Stimulated activated CD8-positive, alpha-beta memory T cell treated with anti-CD3 and anti-CD28 coated beads, Interleukin-15, amount 100 ng/mL, for 24 hours (primary cell): ENCODE measurements at regions not wholly inside any gene's neighbourhood (a gene's known extent, or its start where the extent isn't known, plus 50 kb on each side); places are given as distances from the start of the nearest gene placed in this dataset.

Experiments used
- DNase-seq: peaks from one replicate; pipeline ENCODE4 v3.0.0-alpha.2; 2020; ENCODE audit warnings: low read depth

DNA sequence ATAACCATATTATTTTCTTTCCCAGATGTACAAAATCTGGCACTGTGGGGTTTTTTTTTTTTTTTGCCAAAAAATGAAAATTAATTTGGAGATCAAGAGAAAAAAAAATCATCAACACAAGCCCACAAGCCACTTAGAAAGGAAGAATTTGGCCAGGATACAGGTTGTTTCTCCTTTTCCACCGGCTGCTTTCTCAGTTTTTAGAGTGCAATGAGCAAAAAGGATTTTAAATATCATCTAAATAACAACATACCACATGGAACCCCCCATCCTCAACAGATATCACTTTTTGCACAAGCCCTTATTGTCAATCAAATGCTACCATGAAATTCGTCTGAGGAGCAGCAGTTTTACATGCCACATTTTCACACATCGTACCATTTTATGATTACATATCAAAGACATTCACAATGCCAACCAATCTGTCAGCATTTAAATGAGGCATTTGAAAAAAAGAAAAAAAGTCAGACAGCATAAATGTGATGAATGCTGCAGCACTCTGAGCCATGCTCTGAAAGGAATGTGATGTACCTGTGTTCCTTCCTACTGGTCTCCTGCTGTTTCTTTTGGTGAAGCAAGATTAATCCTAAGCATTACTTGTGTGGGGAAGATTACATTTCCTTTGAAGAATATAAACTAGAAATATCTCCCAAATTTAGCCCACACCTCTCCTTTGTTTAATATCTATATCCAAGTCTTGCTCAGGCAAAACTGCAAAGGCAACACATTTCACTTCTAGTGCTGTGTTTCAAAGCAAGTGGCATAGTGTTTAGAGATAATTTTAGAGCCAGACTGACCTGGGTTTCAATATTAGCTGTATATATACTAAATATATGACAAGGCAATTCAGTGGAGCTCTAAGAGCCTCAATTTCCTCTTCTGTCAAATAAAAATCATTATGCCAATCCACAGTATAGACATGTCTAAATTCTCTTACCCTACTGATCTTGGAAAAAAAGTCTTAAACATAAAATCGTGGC lies 391.3 kb downstream of the CMPK2 start:
- DNase-seq: no peak

DNA sequence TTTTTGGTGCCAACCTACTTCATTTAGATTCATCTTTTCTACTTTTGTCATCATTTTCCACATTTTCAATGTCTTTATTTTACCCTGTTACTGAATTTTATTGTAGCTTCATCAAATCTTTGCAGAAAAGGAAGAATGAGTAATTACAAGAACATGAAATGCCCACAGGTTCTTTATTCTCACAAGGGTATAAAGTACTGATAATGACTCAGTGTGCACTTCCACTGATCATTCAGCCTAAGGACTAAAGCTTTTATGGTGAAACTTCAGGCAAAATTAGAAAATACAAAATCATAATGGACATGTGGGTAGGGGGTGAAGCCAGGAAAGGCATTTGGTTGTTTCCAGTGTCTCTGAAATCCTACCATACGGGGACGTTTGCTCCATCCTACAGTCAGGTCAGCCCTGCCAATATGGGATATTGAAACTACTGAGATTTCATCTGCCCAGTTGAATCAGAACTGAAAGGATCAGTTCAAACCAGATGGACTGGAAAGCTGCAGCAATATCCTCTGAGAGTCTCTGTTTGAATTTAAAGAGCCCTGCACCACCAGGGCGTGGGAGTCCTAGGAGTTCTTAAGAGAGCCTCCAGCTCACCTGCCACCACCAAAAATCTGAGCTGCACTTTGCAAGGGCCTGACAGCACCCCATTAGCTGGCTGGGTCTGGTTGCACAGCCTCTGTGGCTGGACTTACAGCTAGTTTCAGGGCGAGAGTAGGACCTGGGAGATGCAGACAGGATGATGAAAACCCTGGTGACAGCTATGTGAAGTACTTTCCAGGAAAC lies 390.4 kb downstream of the CMPK2 start:
- DNase-seq: no peak

DNA sequence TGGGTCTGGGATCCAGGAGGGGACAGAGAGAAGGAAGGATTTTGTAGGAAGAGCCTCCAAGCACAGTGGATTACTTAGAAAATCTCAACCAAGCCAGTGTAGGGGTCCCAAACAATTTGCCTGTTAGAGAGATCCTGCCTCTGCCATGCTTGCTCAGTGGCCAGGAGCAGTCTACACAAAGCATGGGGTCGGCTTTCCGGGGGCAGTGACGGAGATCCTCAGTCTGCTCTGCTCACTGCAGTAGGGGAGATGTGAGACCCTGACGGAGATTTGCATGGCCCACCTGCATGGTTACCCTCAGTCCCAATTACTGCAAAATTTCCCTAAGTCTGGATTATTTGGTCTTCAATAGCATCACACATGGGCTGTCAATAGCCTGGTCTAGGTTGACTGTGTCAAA lies 385.2 kb downstream of the CMPK2 start:
- no peak for DNase-seq

DNA sequence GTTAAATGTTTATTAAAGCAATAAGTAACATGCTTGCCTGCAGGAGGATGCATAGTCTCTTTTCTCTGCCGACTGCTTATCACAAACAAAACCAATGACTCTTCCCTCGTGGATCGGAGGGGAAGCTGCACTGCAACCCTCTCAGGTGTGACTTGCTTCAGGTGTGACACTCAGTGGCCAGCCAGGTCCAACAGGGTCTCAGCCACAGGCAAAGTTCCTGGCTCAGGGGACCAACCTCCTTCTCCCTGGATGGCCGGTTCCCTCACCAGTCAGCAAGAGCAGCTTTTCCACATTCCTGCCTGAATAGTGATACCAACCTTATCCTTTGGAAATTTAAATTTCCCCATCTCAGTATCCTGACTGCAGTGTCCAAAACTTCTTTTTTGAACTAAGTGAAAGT lies 383.5 kb downstream of the CMPK2 start:
- DNase-seq: no peak

DNA sequence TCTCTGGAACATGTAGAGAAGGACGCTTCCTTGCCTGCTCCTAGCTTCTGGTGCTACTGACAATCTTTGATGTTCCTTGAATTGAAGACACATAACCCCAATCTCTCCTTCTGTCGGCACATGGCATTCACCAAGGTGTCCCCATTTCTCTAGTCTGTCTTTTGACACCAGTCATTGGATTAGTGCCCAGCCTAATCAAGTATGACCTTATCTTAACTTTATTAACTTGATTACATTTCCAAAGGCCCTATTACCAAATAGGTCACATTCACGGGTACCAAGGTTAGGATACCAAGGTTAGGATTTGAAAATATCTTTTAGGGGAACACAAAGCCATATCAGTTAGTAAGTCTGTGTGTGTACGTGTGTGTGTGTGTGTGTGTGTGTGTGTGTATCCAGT lies 377.9 kb downstream of the CMPK2 start:
- DNase-seq: no peak

DNA sequence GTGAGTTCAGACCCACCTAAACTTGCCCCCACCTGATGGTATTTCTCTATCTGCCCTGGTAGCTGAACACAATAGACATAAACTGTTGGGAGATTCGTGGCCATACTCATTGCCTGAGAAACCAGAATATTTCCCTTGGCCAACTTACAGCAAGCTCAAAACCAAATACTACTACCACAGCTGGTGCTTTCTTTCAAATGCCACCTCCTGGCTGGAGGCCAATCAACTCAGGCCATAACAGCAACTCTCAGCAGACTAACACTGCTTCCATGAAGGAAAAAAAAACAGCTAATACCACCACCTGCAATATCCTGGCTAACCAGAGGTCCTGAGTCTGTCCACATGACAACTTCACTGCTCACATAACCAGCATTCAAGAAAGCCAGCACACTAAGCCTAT lies 373.1 kb downstream of the CMPK2 start:
- DNase-seq: no peak

DNA sequence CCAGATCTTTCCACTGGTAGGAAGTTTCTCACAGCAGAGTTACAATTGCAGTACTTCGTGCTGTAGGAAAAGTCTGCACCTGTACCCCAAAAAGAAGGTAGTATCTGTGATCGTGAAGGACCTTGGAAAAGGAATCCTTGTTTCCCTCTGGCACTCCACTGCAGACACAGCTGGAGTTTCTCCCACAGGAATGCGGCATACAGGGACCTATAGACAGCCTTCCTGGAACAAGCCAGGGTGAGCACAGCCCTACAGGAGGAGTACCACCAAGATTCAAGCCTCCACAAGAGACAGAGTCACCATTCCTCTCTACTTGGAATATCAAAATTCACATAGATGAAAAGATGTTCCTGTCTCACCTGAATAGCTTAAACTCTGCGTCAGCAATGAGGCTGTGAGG lies 372.4 kb downstream of the CMPK2 start:
- no peak for DNase-seq

DNA sequence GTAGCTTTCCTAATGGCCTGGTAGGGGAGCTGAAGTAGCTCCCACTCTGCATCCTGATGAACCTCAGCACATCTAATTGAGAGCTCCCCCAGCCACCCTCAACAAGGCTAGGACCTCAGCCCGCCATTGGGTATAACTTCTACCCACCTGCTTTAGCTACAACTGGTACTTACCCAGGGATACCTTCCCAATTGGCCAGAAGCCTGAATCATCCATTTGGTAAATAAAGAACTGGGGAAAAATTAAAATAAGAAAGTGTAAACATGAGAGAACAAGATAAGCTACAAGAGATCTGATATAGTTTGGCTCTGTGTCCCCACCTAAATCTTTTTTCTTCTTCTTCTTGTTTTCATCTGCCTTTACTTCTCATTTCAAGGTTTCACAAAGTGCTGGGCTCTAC lies 372.0 kb downstream of the CMPK2 start:
- DNase-seq: no peak

DNA sequence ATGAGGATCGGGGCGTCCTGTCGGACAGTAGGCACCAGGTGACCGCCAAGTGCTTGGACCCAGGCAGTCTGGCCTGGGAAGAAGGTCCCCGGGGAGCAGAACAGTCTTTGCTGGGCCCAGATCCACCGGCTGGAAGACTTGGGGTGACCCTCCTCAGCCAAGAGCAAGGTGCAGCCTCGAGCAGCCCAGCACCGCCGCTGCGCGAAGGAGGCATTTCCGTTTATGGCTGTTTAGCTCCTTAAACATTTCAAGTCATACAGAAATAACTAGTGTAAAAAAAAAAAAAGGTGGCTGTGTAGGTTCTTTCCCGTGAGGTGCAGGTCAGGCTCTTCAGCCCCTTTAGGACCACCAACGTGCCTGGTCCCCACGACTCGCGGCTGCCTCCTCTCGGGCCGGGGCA lies 370.2 kb downstream of the CMPK2 start:
- DNase-seq: no peak

DNA sequence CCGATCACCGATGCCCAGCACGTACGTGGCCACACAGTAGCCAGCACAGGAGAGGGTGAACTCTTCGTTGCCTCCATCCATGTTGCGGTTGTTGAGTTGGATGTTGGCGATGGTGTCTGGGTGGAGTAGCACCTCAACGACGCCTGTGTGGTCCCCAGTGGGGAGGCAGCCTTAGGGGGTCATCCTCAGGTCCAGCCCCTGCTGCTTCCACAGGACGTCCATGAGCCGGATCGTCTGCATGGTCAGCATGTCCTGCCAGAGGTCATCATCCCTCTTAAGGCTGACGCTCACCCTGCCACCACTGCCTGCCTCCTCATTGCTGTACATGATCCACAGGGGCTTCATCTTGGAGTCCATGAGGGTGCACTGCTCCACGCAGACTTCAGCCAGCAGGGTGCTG lies 369.3 kb downstream of the CMPK2 start:
- DNase-seq: no peak

DNA sequence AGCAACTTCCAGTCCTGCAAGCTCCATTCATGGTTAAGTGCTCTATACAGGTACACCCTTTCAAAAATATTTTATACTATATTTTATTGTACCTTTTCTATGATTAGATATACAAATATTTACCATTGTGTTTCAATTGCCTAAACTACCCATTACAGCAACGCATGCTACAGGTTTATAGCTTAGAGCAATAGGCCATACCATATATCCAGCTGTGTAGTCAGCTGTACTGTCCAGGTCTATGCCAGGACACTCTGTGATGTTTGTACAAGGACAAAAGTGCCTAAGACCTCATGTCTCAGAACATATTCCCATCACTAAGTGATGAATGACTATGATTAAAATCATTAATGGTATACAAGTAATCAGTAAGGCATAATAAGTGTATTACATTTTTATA lies 368.7 kb downstream of the CMPK2 start:
- DNase-seq: no peak

DNA sequence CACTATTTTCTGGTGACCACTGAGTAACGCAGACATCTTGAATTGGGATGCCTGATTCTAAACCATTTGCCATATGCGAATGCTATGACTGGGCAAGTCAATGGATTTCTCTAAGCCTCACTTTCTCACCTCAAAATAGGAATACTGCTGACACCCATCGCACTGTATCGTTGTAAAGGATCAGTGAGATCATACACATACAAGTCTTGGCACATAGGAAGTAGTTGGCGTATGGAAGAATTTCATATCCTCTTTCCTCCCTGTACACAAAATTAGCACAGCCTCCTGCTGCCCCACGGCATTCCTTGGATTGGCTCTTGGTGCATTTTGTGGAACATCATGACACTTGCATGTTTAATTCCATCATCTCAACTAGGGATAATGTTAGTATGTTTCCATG lies 366.9 kb downstream of the CMPK2 start:
- DNase-seq: no peak

DNA sequence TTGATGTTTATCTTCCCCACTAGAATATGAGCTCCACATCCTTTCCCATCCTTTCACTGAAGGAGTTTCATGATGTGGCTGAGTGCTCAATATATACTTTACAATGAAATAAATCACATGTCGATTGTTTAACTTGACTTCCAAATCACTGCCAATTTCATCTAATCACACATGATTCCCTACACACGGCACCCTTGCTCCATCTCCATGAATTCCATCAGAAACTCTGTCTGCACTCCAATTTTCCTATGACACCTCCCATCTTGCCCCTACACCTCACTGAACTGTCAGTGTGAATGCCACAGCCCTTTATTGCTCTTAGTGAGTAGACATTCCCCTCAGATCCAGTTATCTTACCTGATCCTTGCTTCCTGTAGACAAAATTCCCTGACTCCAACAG lies 366.0 kb downstream of the CMPK2 start:
- no peak for DNase-seq

DNA sequence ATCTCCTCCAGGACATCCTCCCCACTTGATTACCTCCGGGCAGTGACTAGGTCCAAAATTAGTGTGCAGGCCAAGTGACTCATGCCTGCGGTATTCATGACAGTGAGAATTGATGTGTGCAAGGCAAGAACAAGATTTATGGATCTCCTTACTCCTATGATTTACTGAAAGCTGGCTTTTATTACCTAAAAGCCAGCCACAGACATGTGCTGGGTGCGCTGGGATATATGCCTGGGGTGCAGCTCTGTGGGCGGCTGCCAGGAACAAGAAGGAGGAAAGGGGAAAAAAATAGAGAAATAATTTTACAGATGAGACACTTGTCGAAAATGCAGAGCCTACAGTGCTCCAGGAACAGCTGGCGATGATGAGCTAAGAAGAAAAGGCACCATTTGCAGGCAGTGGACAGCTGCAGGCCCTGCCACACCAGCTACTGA lies 359.3 kb downstream of the CMPK2 start:
- no peak for DNase-seq

DNA sequence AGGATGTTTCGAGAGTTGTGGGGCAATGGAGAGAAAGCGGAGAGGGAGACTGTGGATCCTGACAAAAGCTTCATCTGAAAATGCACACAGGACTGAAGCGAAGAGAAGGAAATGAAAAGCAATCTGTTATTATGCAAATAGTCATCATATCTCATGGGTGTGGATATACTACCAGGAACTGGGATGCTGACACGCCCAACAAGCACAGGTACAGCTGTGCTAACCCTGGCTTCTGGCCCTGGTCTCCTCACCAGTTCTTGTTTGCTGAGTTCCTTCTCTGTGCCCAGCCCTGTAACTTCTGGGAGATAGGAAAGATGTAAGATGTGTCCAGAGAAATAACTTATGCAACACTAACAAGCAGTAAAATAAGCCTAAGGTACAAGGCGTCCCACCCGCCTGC lies 358.8 kb downstream of the CMPK2 start:
- DNase-seq: no peak

DNA sequence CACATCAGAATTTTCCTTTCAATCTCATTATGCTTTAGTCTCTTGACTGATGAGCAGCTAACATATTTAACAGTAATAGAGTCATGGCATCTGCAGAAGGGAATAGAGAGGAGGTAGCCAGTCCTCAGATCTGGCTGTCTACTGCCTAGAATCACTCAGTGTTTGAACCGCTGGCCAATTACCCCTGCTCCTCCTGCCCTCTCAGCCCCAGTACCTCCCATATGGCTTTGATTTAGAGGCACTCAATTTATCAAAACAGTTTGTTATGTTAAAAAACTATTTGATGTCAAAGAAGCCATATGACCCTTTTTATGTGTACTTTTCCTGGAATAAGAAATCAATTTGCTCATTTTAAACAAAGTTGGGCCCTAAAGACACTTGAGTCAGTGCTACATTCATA lies 355.2 kb downstream of the CMPK2 start:
- no peak for DNase-seq

DNA sequence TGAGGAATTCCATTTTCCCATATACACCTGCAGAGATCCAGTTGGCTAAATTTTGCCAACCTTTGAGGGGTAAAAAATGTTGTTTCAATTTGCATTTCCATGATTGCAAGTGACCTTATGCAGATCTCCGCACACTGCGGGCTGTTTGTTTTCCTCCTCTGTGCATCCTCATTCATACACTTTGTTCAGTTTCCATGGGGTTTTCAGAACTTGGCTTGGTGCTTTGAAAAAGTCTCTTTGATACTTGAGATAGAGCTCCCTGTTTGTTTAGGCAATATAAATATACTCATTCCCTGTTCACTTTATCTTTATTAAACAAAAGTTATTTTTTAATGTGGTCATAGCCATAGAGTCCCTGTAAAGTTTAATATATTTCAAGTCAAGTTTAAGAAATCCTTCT lies 353.1 kb downstream of the CMPK2 start:
- no peak for DNase-seq

DNA sequence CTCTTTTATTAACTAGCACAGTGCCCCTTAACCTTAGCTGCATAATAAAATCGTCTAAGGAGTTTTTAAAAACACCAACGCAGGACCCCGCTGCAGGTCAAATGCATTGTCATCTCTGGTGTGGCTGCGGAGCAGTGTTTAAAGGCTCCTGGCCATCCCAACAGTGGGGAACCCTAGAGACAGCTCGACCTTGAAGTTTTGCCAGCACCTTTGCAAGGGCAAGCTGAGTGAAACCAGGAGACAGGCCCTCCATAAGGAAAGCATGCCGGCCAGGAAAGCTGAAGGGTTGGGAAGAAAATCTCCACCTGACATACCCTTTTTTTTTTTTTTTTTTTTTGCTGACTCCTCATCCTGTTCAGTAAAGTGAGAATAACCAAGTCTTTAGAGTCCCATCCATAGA lies 349.0 kb downstream of the CMPK2 start:
- DNase-seq: no peak

DNA sequence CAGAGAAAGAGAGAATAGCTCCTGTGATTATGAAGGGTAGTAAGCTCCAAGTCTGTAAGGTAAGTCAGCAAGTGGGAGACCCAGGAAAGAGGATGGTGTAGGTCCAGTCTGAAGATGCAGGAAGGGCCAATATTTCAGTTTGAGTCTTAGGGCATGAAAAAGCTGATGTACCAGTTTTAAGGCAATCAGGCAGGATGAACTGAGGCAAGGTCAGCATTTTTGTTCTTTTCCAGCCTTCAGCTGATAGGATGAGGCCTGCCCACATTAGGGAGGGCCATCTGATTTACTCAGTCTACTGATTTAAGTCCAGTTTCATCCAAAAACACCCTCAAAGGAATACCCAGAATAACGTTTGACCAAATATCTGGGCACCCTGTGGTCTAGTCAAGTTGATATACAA lies 347.3 kb downstream of the CMPK2 start:
- no peak for DNase-seq

DNA sequence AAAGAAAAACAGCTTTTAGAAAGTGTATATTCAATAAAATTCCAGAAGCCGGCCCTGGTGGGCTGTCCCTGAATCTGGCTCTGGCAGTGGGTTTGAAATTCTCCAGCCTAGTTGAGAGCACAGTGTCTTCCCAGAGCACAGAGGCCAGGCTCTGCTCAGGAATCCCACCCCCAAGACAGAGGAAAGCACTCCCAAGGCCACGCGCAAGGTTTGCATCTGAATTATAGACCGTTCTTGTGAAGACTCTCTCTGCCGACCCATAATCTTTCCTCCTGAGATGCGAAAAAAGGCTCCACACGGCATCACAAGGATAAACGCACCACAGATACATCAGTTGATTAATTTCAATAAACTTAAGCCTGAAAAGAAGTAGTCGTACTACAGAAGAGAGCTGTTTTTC lies 342.2 kb downstream of the CMPK2 start:
- DNase-seq: no peak

DNA sequence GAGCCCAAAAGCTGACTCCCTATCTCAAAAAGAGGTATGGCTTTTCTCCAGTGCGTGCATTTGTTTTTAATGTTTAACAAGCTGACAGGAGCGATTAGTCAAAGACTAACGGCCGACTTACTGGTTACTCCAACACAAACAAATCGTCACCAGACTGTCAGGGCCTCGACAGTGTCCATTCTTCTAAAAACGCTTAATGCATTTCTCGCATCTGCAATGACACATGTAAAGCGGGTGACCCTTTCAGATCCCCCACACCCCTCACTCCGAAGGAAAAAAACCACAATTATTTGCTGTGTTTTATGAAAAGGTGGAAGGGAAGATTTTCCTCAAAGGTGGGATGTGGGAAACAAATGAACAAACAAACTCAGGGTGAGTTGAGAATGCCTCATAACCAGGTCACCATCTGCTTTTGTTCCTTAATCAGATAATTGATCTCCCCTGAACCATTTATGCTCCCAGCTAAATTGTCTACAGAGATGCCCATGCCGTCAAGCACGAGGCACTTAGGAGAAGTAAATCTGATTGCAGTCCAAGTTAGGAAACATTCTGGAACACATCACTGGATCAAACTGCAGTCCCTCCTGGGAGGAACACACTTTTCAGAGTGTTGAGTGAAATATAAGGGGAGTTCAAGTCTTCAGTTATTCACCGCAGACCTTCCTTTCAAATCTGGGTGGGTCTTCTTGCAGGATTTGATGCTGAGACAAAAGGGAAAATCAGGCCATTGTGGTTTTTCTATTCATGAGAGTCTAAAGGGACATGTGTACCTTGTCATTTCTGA lies 340.8 kb downstream of the CMPK2 start:
- DNase-seq: no peak

DNA sequence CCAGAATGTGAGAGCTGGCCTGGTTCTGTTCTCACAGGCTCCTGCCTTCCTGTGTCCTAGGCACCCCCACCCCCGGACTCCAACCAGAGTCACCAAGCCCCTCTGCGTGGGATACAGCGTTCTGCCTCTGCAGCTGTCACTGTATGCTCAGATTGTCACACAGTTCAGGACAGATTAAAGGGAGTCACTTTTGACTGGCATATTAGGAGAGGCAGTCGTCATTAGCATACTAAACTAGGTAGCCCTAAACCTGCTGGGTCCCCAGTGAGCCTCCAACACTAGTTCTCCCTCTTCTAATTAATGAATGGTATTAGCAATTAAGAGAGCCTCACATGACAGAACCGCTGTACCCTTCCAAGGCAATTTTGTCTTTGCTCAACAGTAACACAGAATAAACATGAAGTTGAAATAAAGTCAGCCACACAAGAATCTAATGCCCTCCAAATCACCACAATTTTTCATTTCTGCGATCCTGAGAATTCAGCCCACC lies 340.2 kb downstream of the CMPK2 start:
- no peak for DNase-seq
